ENCODE measurements at regions not wholly inside any gene's neighbourhood (a gene's known extent, or its start where the extent isn't known, plus 50 kb on each side); places are given as distances from the start of the nearest gene placed in this dataset.

GRCh38 chr1:239170828-239171227 is 215.5 kb upstream of the CHRM3 start:
- Histone ChIP-seq H3K36me3 (replicated peaks) (no peaks in the 10 kb centered on the region), H3K4me1 (no peaks in the 10 kb centered on the region; the same call in 1 of the 2 replicates), H3K27me3 (ENCODE audit: low read depth) (no peaks in the 10 kb centered on the region), H3K9me3 (no peaks in the 10 kb centered on the region), H3K4me3 (no peak overlapping the region)
- in situ Hi-C loops (cut with MboI; ENCODE audit: low sequenced_read_pairs), result no loop called here
- no peak for DNase-seq (ENCODE audit: low spot score in 2 of 2)

DNA sequence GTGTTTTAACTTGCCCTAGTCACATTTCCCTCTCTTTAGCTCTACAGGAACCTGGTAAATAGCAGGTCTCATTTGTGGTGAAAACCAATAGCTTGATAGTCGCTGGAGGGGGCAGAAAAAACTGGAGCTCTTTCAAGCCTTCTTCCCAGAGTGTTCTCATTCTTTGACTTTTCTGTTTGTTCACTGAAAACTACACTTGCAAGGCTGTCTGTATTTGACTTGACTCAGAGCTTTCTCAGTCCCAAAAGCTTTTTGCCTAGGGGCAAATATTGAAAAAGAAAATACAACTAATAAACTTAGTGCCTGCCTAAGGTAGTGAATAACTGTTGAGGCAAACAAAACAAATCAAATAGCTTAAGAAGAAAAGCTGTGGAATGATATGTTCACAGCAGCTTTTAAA is 217.1 kb upstream of the CHRM3 start:
- no peaks in the 10 kb centered on the region for H3K4me1 ChIP-seq
- no peak overlapping the region for H3K4me3 ChIP-seq
- no peak for DNase-seq (ENCODE audit: low spot score in 2 of 2)
- no peaks in the 10 kb centered on the region for H3K9me3 ChIP-seq
- in situ Hi-C loops (cut with MboI; ENCODE audit: low sequenced_read_pairs), result no loop called here
- H3K36me3 ChIP-seq (replicated peaks), result no peaks in the 10 kb centered on the region
- no peaks in the 10 kb centered on the region for H3K27me3 ChIP-seq (ENCODE audit: low read depth)

DNA sequence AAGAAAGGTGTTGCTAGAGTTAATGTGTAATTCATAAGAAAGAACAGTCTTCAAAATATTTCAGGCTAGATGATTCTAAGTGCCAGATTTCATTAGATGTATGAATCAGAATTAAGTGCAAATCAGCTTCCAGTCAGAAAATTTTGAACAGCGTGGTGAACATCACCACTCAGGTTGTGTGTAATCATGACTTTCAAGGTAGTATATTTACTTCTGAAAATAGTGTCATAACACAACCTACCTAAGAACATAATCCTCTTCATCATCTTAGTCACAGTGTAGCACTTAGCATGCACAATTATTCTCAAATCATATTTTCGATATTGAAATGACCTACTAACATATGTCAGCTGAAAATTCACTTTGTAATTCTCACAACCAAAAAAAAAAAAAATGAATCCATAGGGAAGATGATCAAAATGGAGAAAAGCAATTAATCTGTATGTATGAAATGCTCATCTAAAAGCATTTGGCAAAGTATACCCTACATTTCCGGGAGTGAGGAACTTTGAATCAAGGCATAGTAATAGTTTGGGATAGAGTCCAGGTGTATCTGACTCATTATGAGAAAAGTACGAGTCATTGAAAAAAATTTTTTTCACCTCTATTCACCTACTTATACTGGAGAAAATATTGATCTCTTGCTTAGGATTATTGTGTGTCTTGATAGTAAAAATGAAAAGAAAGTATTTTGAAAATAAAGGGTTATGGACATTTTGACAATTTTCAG is 221.8 kb upstream of the CHRM3 start:
- Histone ChIP-seq H3K36me3 (replicated peaks) (no peaks in the 10 kb centered on the region), H3K27me3 (ENCODE audit: low read depth) (no peaks in the 10 kb centered on the region), H3K9me3 (no peaks in the 10 kb centered on the region), H3K4me1 (no peaks in the 10 kb centered on the region), H3K4me3 (no peak overlapping the region)
- in situ Hi-C loops (cut with MboI; ENCODE audit: low sequenced_read_pairs), result no loop called here
- DNase-seq (ENCODE audit: low spot score in 2 of 2), result no peak

DNA sequence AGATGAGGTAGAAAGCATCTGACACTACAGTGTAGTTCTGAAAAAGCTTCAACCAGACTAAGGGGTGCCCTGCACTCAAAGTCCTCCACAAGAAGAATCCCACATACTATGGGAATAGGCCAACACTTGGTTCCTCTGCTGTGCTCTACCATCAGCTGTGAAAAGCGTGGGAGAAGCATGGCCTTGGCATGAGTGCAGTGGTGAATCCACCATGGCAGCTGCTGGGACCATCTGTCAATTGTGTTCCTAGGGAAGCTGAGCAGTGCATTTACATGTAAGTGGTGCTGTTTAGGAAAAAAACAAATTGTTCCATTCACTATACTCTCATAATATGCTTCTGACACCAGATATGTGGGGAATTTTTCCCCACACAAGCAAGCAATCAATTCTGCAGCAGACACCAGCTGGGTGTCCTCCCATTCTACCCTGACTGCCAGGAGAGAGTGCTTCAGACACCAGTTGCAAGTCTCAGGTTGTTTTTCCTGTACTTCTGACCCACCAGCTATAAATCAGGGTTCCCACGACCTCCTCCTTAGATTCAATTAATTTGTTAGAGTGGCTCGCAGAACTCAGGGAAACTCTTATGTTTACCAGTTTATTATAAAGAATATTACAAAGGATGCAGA is 230.8 kb upstream of the CHRM3 start:
- Histone ChIP-seq H3K4me1 (no peaks in the 10 kb centered on the region), H3K36me3 (replicated peaks) (no peaks in the 10 kb centered on the region), H3K4me3 (no peak overlapping the region), H3K9me3 (no peaks in the 10 kb centered on the region), H3K27me3 (ENCODE audit: low read depth) (no peaks in the 10 kb centered on the region)
- no peak for DNase-seq (ENCODE audit: low spot score in 2 of 2)
- in situ Hi-C loops (cut with MboI; ENCODE audit: low sequenced_read_pairs), result no loop called here

- H3K4me3 ChIP-seq, result no peak overlapping the region
- in situ Hi-C loops (cut with MboI; ENCODE audit: low sequenced_read_pairs), result no loop called here
- DNase-seq (ENCODE audit: low spot score in 2 of 2), result no peak
- H3K27me3 ChIP-seq (ENCODE audit: low read depth), result no peaks in the 10 kb centered on the region
- no peaks in the 10 kb centered on the region for H3K36me3 ChIP-seq (replicated peaks)
- no peaks in the 10 kb centered on the region for H3K9me3 ChIP-seq
- peaks cover 6% of the 10 kb centered on the region for H3K4me1 ChIP-seq
These were observed 234.4 kb upstream of the CHRM3 start for GRCh38 chr1:239151937-239152336.

DNA sequence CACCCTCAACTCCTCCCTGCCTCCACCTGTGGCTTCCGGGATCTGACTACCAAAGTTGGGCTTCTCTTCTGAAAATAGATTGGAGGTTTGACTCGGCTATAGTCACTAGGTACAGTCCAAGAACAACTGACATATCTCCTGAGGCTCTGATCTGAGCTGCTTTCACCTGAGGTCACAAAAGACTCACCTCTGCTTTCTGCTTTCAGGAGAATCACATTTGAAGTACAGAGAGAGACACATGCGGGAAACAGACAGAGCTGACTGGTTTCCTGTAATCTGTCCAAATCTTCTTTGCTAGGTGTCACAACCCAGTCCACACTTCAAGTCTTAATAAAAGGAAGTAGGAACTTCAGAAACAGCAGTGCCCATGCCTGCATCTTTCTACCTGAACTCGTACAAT is 245.4 kb upstream of the CHRM3 start:
- no peak for DNase-seq (ENCODE audit: low spot score in 2 of 2)
- H3K4me3 ChIP-seq, result no peak overlapping the region
- H3K36me3 ChIP-seq (replicated peaks), result no peaks in the 10 kb centered on the region
- in situ Hi-C loops (cut with MboI; ENCODE audit: low sequenced_read_pairs), result no loop called here
- no peaks in the 10 kb centered on the region for H3K27me3 ChIP-seq (ENCODE audit: low read depth)
- no peaks in the 10 kb centered on the region for H3K9me3 ChIP-seq
- no peaks in the 10 kb centered on the region for H3K4me1 ChIP-seq

GRCh38 chr1:239139801-239140200 is 246.6 kb upstream of the CHRM3 start:
- Histone ChIP-seq H3K4me3 (no peak overlapping the region), H3K4me1 (no peaks in the 10 kb centered on the region), H3K27me3 (ENCODE audit: low read depth) (no peaks in the 10 kb centered on the region), H3K9me3 (no peaks in the 10 kb centered on the region), H3K36me3 (replicated peaks) (no peaks in the 10 kb centered on the region)
- in situ Hi-C loops (cut with MboI; ENCODE audit: low sequenced_read_pairs), result no loop called here
- DNase-seq (ENCODE audit: low spot score in 2 of 2), result no peak

- Histone ChIP-seq H3K9me3 (no peaks in the 10 kb centered on the region), H3K4me1 (no peaks in the 10 kb centered on the region), H3K4me3 (no peak overlapping the region), H3K27me3 (ENCODE audit: low read depth) (no peaks in the 10 kb centered on the region), H3K36me3 (replicated peaks) (no peaks in the 10 kb centered on the region)
- in situ Hi-C loops (cut with MboI; ENCODE audit: low sequenced_read_pairs), result no loop called here
- no peak for DNase-seq (ENCODE audit: low spot score in 2 of 2)
These were observed 257.8 kb upstream of the CHRM3 start for GRCh38 chr1:239128541-239128940.

DNA sequence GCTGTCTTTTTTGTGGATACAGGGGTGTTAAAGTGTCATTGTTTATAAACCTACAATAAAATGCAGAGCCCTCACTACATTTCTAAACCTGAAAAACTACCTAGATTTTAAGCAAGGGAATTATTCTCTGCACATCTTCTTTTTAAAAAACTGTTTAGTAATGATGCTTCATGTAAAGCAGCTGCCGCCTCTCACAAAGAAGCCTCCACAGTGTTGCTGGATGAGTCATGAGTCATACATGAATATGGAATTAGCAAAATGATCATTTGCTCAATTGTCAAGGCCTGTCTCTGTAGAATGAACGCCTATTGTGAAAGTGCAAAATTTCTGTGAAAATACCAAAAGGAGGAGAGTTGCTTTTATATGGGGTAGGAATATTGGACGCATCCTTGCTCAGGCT is 259.5 kb upstream of the CHRM3 start:
- Histone ChIP-seq H3K4me1 (no peaks in the 10 kb centered on the region), H3K36me3 (replicated peaks) (no peaks in the 10 kb centered on the region), H3K9me3 (no peaks in the 10 kb centered on the region), H3K27me3 (ENCODE audit: low read depth) (no peaks in the 10 kb centered on the region), H3K4me3 (no peak overlapping the region)
- peak in 1 of 2 experiments; percentile 12 for DNase-seq (ENCODE audit: low spot score in 2 of 2)
- in situ Hi-C loops (cut with MboI; ENCODE audit: low sequenced_read_pairs), result no loop called here

GRCh38 chr1:239125893-239126292 is 260.5 kb upstream of the CHRM3 start:
- no peaks in the 10 kb centered on the region for H3K27me3 ChIP-seq (ENCODE audit: low read depth)
- no peaks in the 10 kb centered on the region for H3K4me1 ChIP-seq
- no peak for DNase-seq (ENCODE audit: low spot score in 2 of 2)
- no peak overlapping the region for H3K4me3 ChIP-seq
- H3K9me3 ChIP-seq, result no peaks in the 10 kb centered on the region
- no peaks in the 10 kb centered on the region for H3K36me3 ChIP-seq (replicated peaks)
- in situ Hi-C loops (cut with MboI; ENCODE audit: low sequenced_read_pairs), result no loop called here

DNA sequence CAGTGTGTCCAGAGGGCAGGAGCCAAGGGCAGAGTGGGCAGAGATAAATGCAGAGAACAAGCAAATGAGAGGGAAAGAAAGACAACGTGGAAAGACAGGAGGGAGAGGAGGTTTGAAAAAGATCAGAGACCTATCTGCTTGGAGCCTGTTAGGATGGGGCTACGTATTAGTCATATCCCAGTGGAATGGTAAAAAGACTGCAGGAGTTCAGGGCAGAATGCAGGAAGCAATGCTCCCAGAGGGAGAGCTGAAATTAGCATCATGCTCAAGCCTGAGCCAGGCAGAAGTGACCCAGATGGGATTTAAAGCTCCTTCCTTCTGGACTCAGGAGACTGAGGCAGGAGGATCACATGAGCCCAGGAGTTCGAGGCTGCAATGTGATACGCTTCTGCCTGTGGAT is 261.3 kb upstream of the CHRM3 start:
- no peaks in the 10 kb centered on the region for H3K36me3 ChIP-seq (replicated peaks)
- no peaks in the 10 kb centered on the region for H3K4me1 ChIP-seq
- no peak for DNase-seq (ENCODE audit: low spot score in 2 of 2)
- in situ Hi-C loops (cut with MboI; ENCODE audit: low sequenced_read_pairs), result no loop called here
- H3K27me3 ChIP-seq (ENCODE audit: low read depth), result no peaks in the 10 kb centered on the region
- H3K4me3 ChIP-seq, result no peak overlapping the region
- H3K9me3 ChIP-seq, result no peaks in the 10 kb centered on the region

GRCh38 chr1:239123260-239123659 is 263.1 kb upstream of the CHRM3 start:
- no peaks in the 10 kb centered on the region for H3K36me3 ChIP-seq (replicated peaks)
- H3K4me3 ChIP-seq, result no peak overlapping the region
- no peaks in the 10 kb centered on the region for H3K9me3 ChIP-seq
- in situ Hi-C loops (cut with MboI; ENCODE audit: low sequenced_read_pairs), result no loop called here
- no peaks in the 10 kb centered on the region for H3K27me3 ChIP-seq (ENCODE audit: low read depth)
- H3K4me1 ChIP-seq, result no peaks in the 10 kb centered on the region
- DNase-seq (ENCODE audit: low spot score in 2 of 2), result no peak

DNA sequence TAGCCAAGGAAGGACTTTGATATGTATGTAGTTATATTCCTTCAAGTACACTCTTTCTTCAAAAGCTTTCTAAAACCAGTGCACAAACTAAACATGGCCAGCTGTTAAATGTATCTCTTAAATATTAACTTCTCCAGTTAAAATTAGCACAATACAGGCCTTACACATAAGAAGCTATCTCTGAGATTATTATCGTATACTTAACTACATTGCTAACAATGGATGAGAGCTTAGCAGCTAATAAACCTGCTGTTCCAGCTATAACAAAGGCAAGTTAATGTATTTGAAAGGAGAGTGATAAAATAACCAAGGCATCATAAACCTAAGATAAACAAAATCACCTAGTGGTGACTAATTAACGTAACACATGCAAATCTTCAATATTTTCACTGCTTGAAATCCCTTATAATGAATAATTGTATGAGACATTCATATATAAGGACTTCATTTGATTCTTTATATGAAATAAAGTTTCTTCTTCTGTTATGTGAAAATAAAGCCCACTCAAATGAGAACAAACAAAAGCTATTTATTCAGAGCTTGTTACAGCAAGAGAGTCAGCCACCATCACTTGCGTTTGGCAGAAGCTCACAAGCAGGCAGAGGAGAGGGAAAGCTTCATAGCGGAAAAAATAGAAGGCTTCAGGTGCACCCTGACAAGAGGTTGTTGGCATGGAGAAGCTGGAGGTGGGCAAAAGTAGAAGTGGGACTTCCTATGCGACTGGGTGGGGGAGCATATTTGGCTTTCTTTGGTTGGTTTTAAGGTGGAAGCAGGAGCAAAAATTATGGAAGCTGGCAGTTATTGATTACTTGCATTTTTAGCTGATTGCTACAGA is 274.1 kb upstream of the CHRM3 start:
- no peak overlapping the region for H3K4me3 ChIP-seq
- no peaks in the 10 kb centered on the region for H3K27me3 ChIP-seq (ENCODE audit: low read depth)
- no peaks in the 10 kb centered on the region for H3K9me3 ChIP-seq
- DNase-seq (ENCODE audit: low spot score in 2 of 2), result peak; percentile 48 to 94
- H3K4me1 ChIP-seq, result peaks cover 11% of the 10 kb centered on the region
- H3K36me3 ChIP-seq (replicated peaks), result no peaks in the 10 kb centered on the region
- in situ Hi-C loops (cut with MboI; ENCODE audit: low sequenced_read_pairs), result no loop called here

DNA sequence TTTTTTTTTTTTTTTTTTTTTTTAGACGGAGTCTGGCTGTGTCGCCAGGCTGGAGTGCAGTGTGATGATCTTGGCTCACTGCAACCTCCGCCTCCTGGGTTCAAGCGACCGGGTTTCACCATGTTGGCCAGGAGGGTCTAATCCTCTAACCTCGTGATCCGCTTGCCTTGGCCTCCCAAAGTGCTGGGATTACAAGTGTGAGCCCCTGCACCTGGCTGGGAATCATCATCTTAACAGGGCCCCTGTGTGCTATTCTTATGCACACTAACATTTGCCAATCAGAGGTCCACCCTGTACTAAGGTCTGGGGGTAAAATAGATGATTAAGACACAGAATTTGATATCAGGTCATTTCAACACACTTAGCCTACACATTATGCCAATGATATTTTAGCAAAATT is 278.7 kb upstream of the CHRM3 start:
- in situ Hi-C loops (cut with MboI; ENCODE audit: low sequenced_read_pairs), result no loop called here
- Histone ChIP-seq H3K36me3 (replicated peaks) (no peaks in the 10 kb centered on the region), H3K27me3 (ENCODE audit: low read depth) (no peaks in the 10 kb centered on the region), H3K9me3 (no peaks in the 10 kb centered on the region), H3K4me3 (no peak overlapping the region), H3K4me1 (peaks cover 9% of the 10 kb centered on the region)
- no peak for DNase-seq (ENCODE audit: low spot score in 2 of 2)
